Lung microvascular endothelial cell (primary cell): ENCODE measurements at regions not wholly inside any gene's neighbourhood (a gene's known extent, or its start where the extent isn't known, plus 50 kb on each side); places are given as distances from the start of the nearest gene placed in this dataset.
A peak's percentile ranks its signal among the peaks of the same experiment; 100 is the strongest.

ENCODE experiments used
- DNase-seq, 2 donors: peaks; one replicate each; pipeline versions ENCODE4 v3.0.0 to v3.0.0-alpha.2; 2010; ENCODE audit warnings: low read depth in 2 of 2

- no peak for DNase-seq
Measured at GRCh38 chr15:37260255-37260654, 159.9 kb upstream of the MEIS2 start.

GRCh38 chr15:37261685-37262084, 161.3 kb upstream of the MEIS2 start:
- DNase-seq, result no peak

- no peak for DNase-seq
Measured at GRCh38 chr15:37262922-37263608, 162.7 kb upstream of the MEIS2 start.

GRCh38 chr15:37289109-37289765, 188.9 kb upstream of the MEIS2 start:
- peak; percentile 1 for DNase-seq

GRCh38 chr15:37291920-37292319, 191.6 kb upstream of the MEIS2 start:
- DNase-seq, result no peak

- DNase-seq, result no peak
Measured at GRCh38 chr15:37298271-37298670, 197.9 kb upstream of the MEIS2 start.

GRCh38 chr15:37339437-37339836, 239.1 kb upstream of the MEIS2 start:
- no peak for DNase-seq

- no peak for DNase-seq
Measured at GRCh38 chr15:37339856-37340255, 239.5 kb upstream of the MEIS2 start.

GRCh38 chr15:37340438-37340837, 240.1 kb upstream of the MEIS2 start:
- DNase-seq, result no peak

- DNase-seq, result no peak
Measured at GRCh38 chr15:37359101-37359892, 258.9 kb upstream of the MEIS2 start.

GRCh38 chr15:37359893-37360290, 259.5 kb upstream of the MEIS2 start:
- no peak for DNase-seq

GRCh38 chr15:37360724-37361123, 260.4 kb upstream of the MEIS2 start:
- no peak for DNase-seq

- DNase-seq, result no peak
Measured at GRCh38 chr15:37361621-37362020, 261.3 kb upstream of the MEIS2 start.

- DNase-seq, result no peak
Measured at GRCh38 chr15:37362414-37362813, 262.1 kb upstream of the MEIS2 start.

- DNase-seq, result no peak
Measured at GRCh38 chr15:37368961-37369360, 268.6 kb upstream of the MEIS2 start.

GRCh38 chr15:37370941-37371340, 270.6 kb upstream of the MEIS2 start:
- no peak for DNase-seq

- DNase-seq, result no peak
Measured at GRCh38 chr15:37372064-37372463, 271.7 kb upstream of the MEIS2 start.

- DNase-seq, result no peak
Measured at GRCh38 chr15:37375519-37375918, 275.2 kb upstream of the MEIS2 start.

GRCh38 chr15:37377428-37377827, 277.1 kb upstream of the MEIS2 start:
- DNase-seq, result no peak

- no peak for DNase-seq
Measured at GRCh38 chr15:37394402-37395099, 294.2 kb upstream of the MEIS2 start.

GRCh38 chr15:37395100-37395468, 294.7 kb upstream of the MEIS2 start:
- DNase-seq, result no peak
